MM.1S (cell line): ENCODE measurements at regions not wholly inside any gene's neighbourhood (a gene's known extent, or its start where the extent isn't known, plus 50 kb on each side); places are given as distances from the start of the nearest gene placed in this dataset.
"Not testable (repeated sequence)": the region's sequence is repeated elsewhere in the genome, so short reads cannot be mapped to it uniquely, and the experiment has no call there.

Experiments
- CTCF ChIP-seq: fragments of 300-600 bp; sonication (generic); IDR thresholded peaks from 2 replicates; pipeline ENCODE4 v1.5.1; 2016; ENCODE audit warnings: antibody characterized with exemption, low read length, mixed read lengths
- EZH2 ChIP-seq: fragments of 300-600 bp; sonication (generic); optimal IDR thresholded peaks from 2 replicates; pipeline ENCODE3; 2017; ENCODE audit warnings: low read depth, mild to moderate bottlenecking, antibody characterized with exemption, low read length, mixed read lengths

GRCh38 chr6:6879586-6879974 is 228.2 kb upstream of the RREB1 start:
- TF ChIP-seq CTCF, EZH2: not testable (repeated sequence)
